OCI-LY1 (cell line): ENCODE measurements at regions not wholly inside any gene's neighbourhood (a gene's known extent, or its start where the extent isn't known, plus 50 kb on each side); places are given as distances from the start of the nearest gene placed in this dataset.

Experiments used
- CTCF ChIP-seq: fragments of 200-600 bp; sonication (generic), shearing (Covaris generic); IDR thresholded peaks from 2 replicates; pipeline ENCODE4 v1.5.1; 2017; ENCODE audit warnings: mild to moderate bottlenecking, antibody characterized with exemption, low read length, moderate library complexity, mixed read lengths
- EZH2 ChIP-seq: fragments of 200-600 bp; sonication (generic), shearing (Covaris generic); IDR thresholded peaks from 2 replicates; pipeline ENCODE4 v1.8.0; 2017; ENCODE audit warnings: borderline replicate concordance, mixed run types, mild to moderate bottlenecking, antibody characterized with exemption, low read length, moderate library complexity, mixed read lengths

- no peak for TF ChIP-seq CTCF
- TF ChIP-seq EZH2: no peak
Observed at GRCh38 chr11:91986218-91986617, 238.4 kb upstream of the FAT3 start.
